ENCODE measurements at regions not wholly inside any gene's neighbourhood (a gene's known extent, or its start where the extent isn't known, plus 50 kb on each side); places are given as distances from the start of the nearest gene placed in this dataset.

- CTCF ChIA-PET: no interaction called here
- POLR2A ChIA-PET: no interaction called here
- no peak for DNase-seq (ENCODE audit: extremely low spot score)
Measured at GRCh38 chr18:76678248-76678647, 144.1 kb upstream of the ZNF236 start.

DNA sequence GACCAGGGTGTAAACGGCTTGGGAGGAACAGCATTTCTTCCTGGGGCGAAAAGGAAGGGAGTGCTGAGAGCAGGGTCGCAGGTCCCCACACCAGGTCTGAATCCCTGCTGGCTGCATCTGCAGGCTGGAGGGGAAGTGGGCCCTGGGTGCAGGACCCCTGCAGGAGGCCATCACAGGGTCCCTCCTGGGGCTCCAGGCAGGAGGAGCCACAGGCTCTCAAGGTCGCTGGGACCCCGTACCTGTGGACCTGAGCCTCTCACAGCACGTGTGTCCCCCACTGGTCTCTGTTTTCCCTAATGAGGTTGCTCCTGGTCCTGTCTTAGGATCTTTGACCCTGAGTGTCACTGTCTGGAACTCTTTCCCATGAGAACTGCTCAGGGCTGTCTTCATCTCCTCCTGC, 147.8 kb upstream of the ZNF236 start:
- CTCF ChIA-PET: no interaction called here
- no peak for DNase-seq (ENCODE audit: extremely low spot score)
- TF ChIP-seq CTBP1 (IDR thresholded peaks at IDR 0.05; ENCODE audit: borderline replicate concordance) (no peak), NFRKB (IDR thresholded peaks at IDR 0.05) (no peak), L3MBTL2 (conservative IDR thresholded peaks at IDR 0.05) (no peak), HDGF (IDR thresholded peaks at IDR 0.05; ENCODE audit: borderline replicate concordance) (no peak), FOXA1 (IDR thresholded peaks at IDR 0.05) (no peak), ARNT (IDR thresholded peaks at IDR 0.05) (no peak), ZNF384 (IDR thresholded peaks at IDR 0.05) (no peak), SP1 (IDR thresholded peaks at IDR 0.05) (no peak), LEF1 (IDR thresholded peaks at IDR 0.05; ENCODE audit: borderline replicate concordance) (no peak), FOXK2 (IDR thresholded peaks at IDR 0.05) (no peak), BHLHE40 (IDR thresholded peaks at IDR 0.05; ENCODE audit: borderline replicate concordance) (no peak), FOXM1 (IDR thresholded peaks at IDR 0.05; ENCODE audit: borderline replicate concordance) (no peak), ELF4 (IDR thresholded peaks at IDR 0.05) (no peak), SUZ12 (IDR thresholded peaks at IDR 0.05) (no peak), TARDBP (IDR thresholded peaks at IDR 0.05) (no peak)
- TF ChIP-seq, protein P1, sequence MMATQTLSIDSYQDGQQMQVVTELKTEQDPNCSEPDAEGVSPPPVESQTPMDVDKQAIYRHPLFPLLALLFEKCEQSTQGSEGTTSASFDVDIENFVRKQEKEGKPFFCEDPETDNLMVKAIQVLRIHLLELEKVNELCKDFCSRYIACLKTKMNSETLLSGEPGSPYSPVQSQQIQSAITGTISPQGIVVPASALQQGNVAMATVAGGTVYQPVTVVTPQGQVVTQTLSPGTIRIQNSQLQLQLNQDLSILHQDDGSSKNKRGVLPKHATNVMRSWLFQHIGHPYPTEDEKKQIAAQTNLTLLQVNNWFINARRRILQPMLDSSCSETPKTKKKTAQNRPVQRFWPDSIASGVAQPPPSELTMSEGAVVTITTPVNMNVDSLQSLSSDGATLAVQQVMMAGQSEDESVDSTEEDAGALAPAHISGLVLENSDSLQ (IDR thresholded peaks at IDR 0.05): no peak
- POLR2A ChIA-PET: no interaction called here

More at GRCh38 chr18:76678248-76678647, 144.1 kb upstream of the ZNF236 start:
- TF ChIP-seq CTBP1 (IDR thresholded peaks at IDR 0.05; ENCODE audit: borderline replicate concordance) (no peak), FOXK2 (IDR thresholded peaks at IDR 0.05) (no peak), BHLHE40 (IDR thresholded peaks at IDR 0.05; ENCODE audit: borderline replicate concordance) (no peak), FOXA1 (IDR thresholded peaks at IDR 0.05) (no peak), SUZ12 (IDR thresholded peaks at IDR 0.05) (no peak), ARNT (IDR thresholded peaks at IDR 0.05) (no peak), NFRKB (IDR thresholded peaks at IDR 0.05) (no peak), TARDBP (IDR thresholded peaks at IDR 0.05) (no peak), FOXM1 (IDR thresholded peaks at IDR 0.05; ENCODE audit: borderline replicate concordance) (no peak)

GRCh38 chr18:76673281-76674185, 148.8 kb upstream of the ZNF236 start:
- no peak for DNase-seq (ENCODE audit: extremely low spot score)
- CTCF ChIA-PET: no interaction called here
- POLR2A ChIA-PET: no interaction called here
- TF ChIP-seq, protein P1 (IDR thresholded peaks at IDR 0.05): no peak

DNA sequence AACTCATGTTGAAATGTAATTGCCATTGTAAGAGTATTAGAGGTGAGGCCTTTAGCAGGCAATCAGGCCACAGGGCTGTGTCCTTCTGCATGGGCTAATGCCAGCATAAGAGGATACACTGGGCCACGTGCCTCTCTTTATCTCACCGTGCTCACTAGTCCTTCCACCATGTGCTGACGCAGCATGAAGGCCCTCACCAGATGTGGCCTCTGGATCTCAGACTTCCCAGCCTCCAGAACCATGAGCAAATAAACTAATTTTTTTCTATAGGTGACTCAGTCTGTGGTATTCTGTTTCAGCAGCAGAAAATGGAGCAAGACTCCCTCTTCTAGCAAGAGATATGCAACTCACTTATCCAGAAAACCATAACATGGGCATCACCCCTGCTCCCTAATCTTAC, 149.7 kb upstream of the ZNF236 start:
- no peak for DNase-seq (ENCODE audit: extremely low spot score)
- TF ChIP-seq LEF1 (IDR thresholded peaks at IDR 0.05; ENCODE audit: borderline replicate concordance) (no peak), FOXA1 (IDR thresholded peaks at IDR 0.05) (no peak), CTBP1 (IDR thresholded peaks at IDR 0.05; ENCODE audit: borderline replicate concordance) (no peak), BHLHE40 (IDR thresholded peaks at IDR 0.05; ENCODE audit: borderline replicate concordance) (no peak), ZNF384 (IDR thresholded peaks at IDR 0.05) (no peak), NFRKB (IDR thresholded peaks at IDR 0.05) (no peak), L3MBTL2 (conservative IDR thresholded peaks at IDR 0.05) (no peak), SUZ12 (IDR thresholded peaks at IDR 0.05) (no peak), TARDBP (IDR thresholded peaks at IDR 0.05) (no peak), HDGF (IDR thresholded peaks at IDR 0.05; ENCODE audit: borderline replicate concordance) (no peak), ELF4 (IDR thresholded peaks at IDR 0.05) (no peak), ARNT (IDR thresholded peaks at IDR 0.05) (no peak), SP1 (IDR thresholded peaks at IDR 0.05) (no peak), FOXK2 (IDR thresholded peaks at IDR 0.05) (no peak), FOXM1 (IDR thresholded peaks at IDR 0.05; ENCODE audit: borderline replicate concordance) (no peak)
- TF ChIP-seq, protein P1 (IDR thresholded peaks at IDR 0.05): no peak
- ChIA-PET CTCF (no interaction called here), POLR2A (no interaction called here)

- ChIA-PET CTCF (interaction anchor here (0.6 kb wide), 1 partner anchor 50 kb away, joined by 4 read pairs; no protein-coding TSS in a partner anchor), POLR2A (no interaction called here)
- DNase-seq (ENCODE audit: extremely low spot score): no peak
- TF ChIP-seq LEF1 (IDR thresholded peaks at IDR 0.05; ENCODE audit: borderline replicate concordance): no peak
- no peak for TF ChIP-seq CTBP1 (IDR thresholded peaks at IDR 0.05; ENCODE audit: borderline replicate concordance)
- no peak for TF ChIP-seq L3MBTL2 (conservative IDR thresholded peaks at IDR 0.05)
Measured at GRCh38 chr18:76670564-76671288, 151.6 kb upstream of the ZNF236 start.

DNA sequence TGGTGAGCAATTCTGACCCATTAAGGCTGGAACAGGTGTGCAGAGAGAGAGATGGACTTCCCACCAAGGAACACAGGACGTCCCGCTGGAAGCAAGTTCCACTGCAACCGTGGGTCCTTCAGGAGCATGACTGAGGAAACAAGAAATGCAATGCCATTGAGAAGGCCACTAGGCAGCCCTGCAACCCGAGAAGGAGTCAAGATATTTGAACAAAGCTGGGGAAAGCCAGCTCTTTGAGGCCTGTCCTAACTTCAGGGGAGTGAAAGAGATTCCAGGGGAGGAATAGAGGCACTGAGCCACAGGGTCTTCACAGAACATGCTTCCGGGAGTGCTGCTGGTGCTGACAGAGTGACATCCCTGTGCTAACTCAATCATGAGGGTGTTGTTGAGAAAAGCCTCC, 153.8 kb upstream of the ZNF236 start:
- POLR2A ChIA-PET: no interaction called here
- no peak for TF ChIP-seq NFRKB (IDR thresholded peaks at IDR 0.05)
- TF ChIP-seq FOXA1 (IDR thresholded peaks at IDR 0.05): no peak
- no peak for TF ChIP-seq ARNT (IDR thresholded peaks at IDR 0.05)
- no peak for TF ChIP-seq SUZ12 (IDR thresholded peaks at IDR 0.05)
- TF ChIP-seq TARDBP (IDR thresholded peaks at IDR 0.05): no peak
- no peak for TF ChIP-seq SP1 (IDR thresholded peaks at IDR 0.05)
- CTCF ChIA-PET: interaction anchor here (0.6 kb wide), 1 partner anchor 10 kb away, joined by 3 read pairs; no protein-coding TSS in a partner anchor
- no peak for DNase-seq (ENCODE audit: extremely low spot score)
